Activated naive CD4-positive, alpha-beta T cell treated with anti-CD3 and anti-CD28 coated beads, Interleukin-2, amount 50 U/mL, for 24 hours (primary cell): ENCODE measurements at regions not wholly inside any gene's neighbourhood (a gene's known extent, or its start where the extent isn't known, plus 50 kb on each side); places are given as distances from the start of the nearest gene placed in this dataset.

Experiments used
- H3K27ac Mint-ChIP-seq: one replicate; pipeline ENCODE4 v1.8.0; 2021; ENCODE audit warnings: mild to moderate bottlenecking, mixed read lengths
- H3K27me3 Mint-ChIP-seq: one replicate; pipeline ENCODE4 v1.8.0; 2021; ENCODE audit warnings: mixed read lengths
- H3K36me3 Mint-ChIP-seq: one replicate; pipeline ENCODE4 v1.8.0; 2021; ENCODE audit warnings: mixed read lengths
- H3K4me1 Mint-ChIP-seq: one replicate; pipeline ENCODE4 v1.8.0; 2021; ENCODE audit warnings: mixed read lengths
- H3K4me3 Mint-ChIP-seq: one replicate; pipeline ENCODE4 v1.8.0; 2021; ENCODE audit warnings: mild to moderate bottlenecking, mixed read lengths
- H3K9me3 Mint-ChIP-seq: one replicate; pipeline ENCODE4 v1.8.0; 2021; ENCODE audit warnings: mixed read lengths

- H3K27ac Mint-ChIP-seq, result no peak overlapping the region
- H3K4me1 Mint-ChIP-seq, result no peaks in the 10 kb centered on the region
- no peaks in the 10 kb centered on the region for H3K9me3 Mint-ChIP-seq
- H3K27me3 Mint-ChIP-seq, result no peaks in the 10 kb centered on the region
- no peaks in the 10 kb centered on the region for H3K36me3 Mint-ChIP-seq
- H3K4me3 Mint-ChIP-seq, result no peak overlapping the region
These were observed 294.9 kb downstream of the ETNK1 start for GRCh38 chr12:22919883-22920282.

GRCh38 chr12:22923768-22924167 is 298.8 kb downstream of the ETNK1 start:
- H3K36me3 Mint-ChIP-seq, result no peaks in the 10 kb centered on the region
- H3K27me3 Mint-ChIP-seq, result no peaks in the 10 kb centered on the region
- no peaks in the 10 kb centered on the region for H3K4me1 Mint-ChIP-seq
- no peak overlapping the region for H3K27ac Mint-ChIP-seq
- H3K9me3 Mint-ChIP-seq, result no peaks in the 10 kb centered on the region
- no peak overlapping the region for H3K4me3 Mint-ChIP-seq

GRCh38 chr12:22924391-22924790 is 299.4 kb downstream of the ETNK1 start:
- H3K27ac Mint-ChIP-seq, result no peak overlapping the region
- H3K36me3 Mint-ChIP-seq, result no peaks in the 10 kb centered on the region
- H3K27me3 Mint-ChIP-seq, result no peaks in the 10 kb centered on the region
- H3K4me3 Mint-ChIP-seq, result no peak overlapping the region
- H3K9me3 Mint-ChIP-seq, result no peaks in the 10 kb centered on the region
- no peaks in the 10 kb centered on the region for H3K4me1 Mint-ChIP-seq

GRCh38 chr12:22925623-22926022 is 300.7 kb downstream of the ETNK1 start:
- Mint-ChIP-seq H3K27me3 (no peaks in the 10 kb centered on the region), H3K4me3 (no peak overlapping the region), H3K4me1 (no peaks in the 10 kb centered on the region)

GRCh38 chr12:22932431-22932830 is 307.5 kb downstream of the ETNK1 start:
- Mint-ChIP-seq H3K9me3 (no peaks in the 10 kb centered on the region), H3K27ac (no peak overlapping the region), H3K4me1 (no peaks in the 10 kb centered on the region), H3K4me3 (no peak overlapping the region), H3K27me3 (no peaks in the 10 kb centered on the region), H3K36me3 (no peaks in the 10 kb centered on the region)

More at GRCh38 chr12:22925623-22926022, 300.7 kb downstream of the ETNK1 start:
- Mint-ChIP-seq H3K9me3 (no peaks in the 10 kb centered on the region), H3K36me3 (no peaks in the 10 kb centered on the region), H3K27ac (no peak overlapping the region)

GRCh38 chr12:22935090-22935489 is 310.1 kb downstream of the ETNK1 start:
- H3K27me3 Mint-ChIP-seq, result no peaks in the 10 kb centered on the region
- no peak overlapping the region for H3K4me3 Mint-ChIP-seq
- no peaks in the 10 kb centered on the region for H3K36me3 Mint-ChIP-seq
- no peaks in the 10 kb centered on the region for H3K9me3 Mint-ChIP-seq
- H3K4me1 Mint-ChIP-seq, result no peaks in the 10 kb centered on the region
- H3K27ac Mint-ChIP-seq, result no peak overlapping the region

- no peaks in the 10 kb centered on the region for H3K27me3 Mint-ChIP-seq
- H3K4me1 Mint-ChIP-seq, result no peaks in the 10 kb centered on the region
- H3K27ac Mint-ChIP-seq, result no peak overlapping the region
- H3K4me3 Mint-ChIP-seq, result no peak overlapping the region
- no peaks in the 10 kb centered on the region for H3K36me3 Mint-ChIP-seq
- H3K9me3 Mint-ChIP-seq, result no peaks in the 10 kb centered on the region
These were observed 310.5 kb downstream of the ETNK1 start for GRCh38 chr12:22935501-22935900.

GRCh38 chr12:22938323-22938722 is 313.4 kb downstream of the ETNK1 start:
- no peak overlapping the region for H3K4me3 Mint-ChIP-seq
- H3K9me3 Mint-ChIP-seq, result peaks cover 6% of the 10 kb centered on the region
- no peaks in the 10 kb centered on the region for H3K4me1 Mint-ChIP-seq
- H3K36me3 Mint-ChIP-seq, result no peaks in the 10 kb centered on the region
- no peaks in the 10 kb centered on the region for H3K27me3 Mint-ChIP-seq
- no peak overlapping the region for H3K27ac Mint-ChIP-seq

- H3K36me3 Mint-ChIP-seq, result no peaks in the 10 kb centered on the region
- no peak overlapping the region for H3K27ac Mint-ChIP-seq
- H3K27me3 Mint-ChIP-seq, result no peaks in the 10 kb centered on the region
- H3K9me3 Mint-ChIP-seq, result peaks cover 12% of the 10 kb centered on the region
- no peak overlapping the region for H3K4me3 Mint-ChIP-seq
- no peaks in the 10 kb centered on the region for H3K4me1 Mint-ChIP-seq
These were observed 326.2 kb downstream of the ETNK1 start for GRCh38 chr12:22951206-22951605.

GRCh38 chr12:22956690-22957089 is 331.7 kb downstream of the ETNK1 start:
- Mint-ChIP-seq H3K9me3 (peaks cover 8% of the 10 kb centered on the region), H3K4me1 (no peaks in the 10 kb centered on the region)

GRCh38 chr12:22967171-22967570 is 342.2 kb downstream of the ETNK1 start:
- no peaks in the 10 kb centered on the region for H3K36me3 Mint-ChIP-seq
- H3K9me3 Mint-ChIP-seq, result no peaks in the 10 kb centered on the region
- no peak overlapping the region for H3K27ac Mint-ChIP-seq
- H3K27me3 Mint-ChIP-seq, result peaks cover 1% of the 10 kb centered on the region
- H3K4me3 Mint-ChIP-seq, result no peak overlapping the region
- H3K4me1 Mint-ChIP-seq, result no peaks in the 10 kb centered on the region

More at GRCh38 chr12:22956690-22957089, 331.7 kb downstream of the ETNK1 start:
- Mint-ChIP-seq H3K27me3 (peaks cover 1% of the 10 kb centered on the region), H3K36me3 (no peaks in the 10 kb centered on the region), H3K27ac (no peak overlapping the region), H3K4me3 (no peak overlapping the region)

GRCh38 chr12:22969521-22969920 is 344.6 kb downstream of the ETNK1 start:
- H3K4me3 Mint-ChIP-seq, result no peak overlapping the region
- H3K9me3 Mint-ChIP-seq, result no peaks in the 10 kb centered on the region
- H3K4me1 Mint-ChIP-seq, result no peaks in the 10 kb centered on the region
- no peak overlapping the region for H3K27ac Mint-ChIP-seq
- H3K36me3 Mint-ChIP-seq, result no peaks in the 10 kb centered on the region
- no peaks in the 10 kb centered on the region for H3K27me3 Mint-ChIP-seq

- no peaks in the 10 kb centered on the region for H3K27me3 Mint-ChIP-seq
- no peak overlapping the region for H3K4me3 Mint-ChIP-seq
- H3K27ac Mint-ChIP-seq, result no peak overlapping the region
These were observed 346.3 kb downstream of the ETNK1 start for GRCh38 chr12:22971247-22971646.

GRCh38 chr12:22971701-22972191 is 346.8 kb downstream of the ETNK1 start:
- no peak overlapping the region for H3K27ac Mint-ChIP-seq
- H3K4me3 Mint-ChIP-seq, result no peak overlapping the region
- H3K36me3 Mint-ChIP-seq, result no peaks in the 10 kb centered on the region
- H3K4me1 Mint-ChIP-seq, result no peaks in the 10 kb centered on the region
- H3K27me3 Mint-ChIP-seq, result no peaks in the 10 kb centered on the region
- H3K9me3 Mint-ChIP-seq, result no peaks in the 10 kb centered on the region

More at GRCh38 chr12:22971247-22971646, 346.3 kb downstream of the ETNK1 start:
- Mint-ChIP-seq H3K4me1 (no peaks in the 10 kb centered on the region), H3K9me3 (no peaks in the 10 kb centered on the region), H3K36me3 (no peaks in the 10 kb centered on the region)

- Mint-ChIP-seq H3K9me3 (no peaks in the 10 kb centered on the region), H3K27me3 (no peaks in the 10 kb centered on the region), H3K27ac (no peak overlapping the region), H3K4me3 (no peak overlapping the region), H3K36me3 (no peaks in the 10 kb centered on the region), H3K4me1 (no peaks in the 10 kb centered on the region)
These were observed 349.9 kb downstream of the ETNK1 start for GRCh38 chr12:22974865-22975264.

- Mint-ChIP-seq H3K27me3 (no peaks in the 10 kb centered on the region), H3K27ac (no peak overlapping the region), H3K4me1 (no peaks in the 10 kb centered on the region), H3K36me3 (no peaks in the 10 kb centered on the region), H3K4me3 (no peak overlapping the region), H3K9me3 (no peaks in the 10 kb centered on the region)
These were observed 354.0 kb downstream of the ETNK1 start for GRCh38 chr12:22978962-22979361.

GRCh38 chr12:22979854-22980469 is 355.0 kb downstream of the ETNK1 start:
- Mint-ChIP-seq H3K4me1 (no peaks in the 10 kb centered on the region), H3K4me3 (no peak overlapping the region), H3K27me3 (no peaks in the 10 kb centered on the region), H3K36me3 (no peaks in the 10 kb centered on the region), H3K27ac (no peak overlapping the region), H3K9me3 (no peaks in the 10 kb centered on the region)
